B cell (primary cell): ENCODE measurements at regions not wholly inside any gene's neighbourhood (a gene's known extent, or its start where the extent isn't known, plus 50 kb on each side); places are given as distances from the start of the nearest gene placed in this dataset.

ENCODE experiments used
- ATAC-seq: fragments of 200-7000 bp; cut with Tn5 transposase; one replicate; pipeline ENCODE4 v1.10.0; 2021; ENCODE audit warnings: low read depth, mild to moderate bottlenecking, moderate number of reproducible peaks, moderate library complexity
- CTCF ChIA-PET: fragments of 350-600 bp; sonication (Branson Sonifier 250); formaldehyde crosslinking; loops from one replicate; lab custom pipeline; 2021; ENCODE audit warnings: antibody characterized with exemption, inconsistent platforms; lab: Charles Lee
- POLR2A ChIA-PET: fragments of 350-600 bp; sonication (Branson Sonifier 250); formaldehyde crosslinking; loops from one replicate; lab custom pipeline; 2021; ENCODE audit warnings: antibody characterized with exemption; lab: Charles Lee
- DNase-seq: peaks from one replicate; pipeline ENCODE4 v3.0.0; 2013
- H2AFZ ChIP-seq: 2 replicates; pipeline ENCODE4 v1.6.1; 2012; ENCODE audit warnings: mild to moderate bottlenecking, low read depth, low read length; ENCODE audit not compliant: insufficient read depth, poor library complexity, severe bottlenecking
- H3K27ac ChIP-seq, 2 donors: 1 replicate in 1 of 2; 2 replicates in 1 of 2; pipeline ENCODE4 v1.5.1; 2012 to 2013; ENCODE audit warnings: low read length in 2 of 2, mild to moderate bottlenecking in 2 of 2, moderate library complexity in 1 of 2
- H3K27me3 ChIP-seq, 4 experiments: fragments of 200-600 bp in 1 of 4; sonication (generic) in 1 of 4; replicated peaks in 1 of 4; 1 replicate in 2 of 4; 2 replicates in 2 of 4; pipeline versions ENCODE4 v1.6.1 to v1.7.0; 2013 to 2016; ENCODE audit warnings: low read length in 3 of 4, mild to moderate bottlenecking in 2 of 4, mixed read lengths in 1 of 4, moderate library complexity in 1 of 4; ENCODE audit not compliant: insufficient read depth in 4 of 4, control insufficient read depth in 3 of 4; ENCODE audit errors: control extremely low read depth in 1 of 4
- H3K36me3 ChIP-seq, 2 experiments: replicated peaks in 1 of 2; 1 replicate in 1 of 2; 2 replicates in 1 of 2; pipeline versions ENCODE4 v1.6.1 to v1.7.1; 2013; ENCODE audit warnings: low read length in 1 of 2; ENCODE audit not compliant: insufficient read depth in 2 of 2, control insufficient read depth in 1 of 2; ENCODE audit errors: control extremely low read depth in 1 of 2, extremely low read depth in 1 of 2
- H3K4me1 ChIP-seq, 2 donors: fragments of 200-600 bp in 1 of 2; sonication (generic) in 1 of 2; 1 replicate in 1 of 2; 2 replicates in 1 of 2; pipeline versions ENCODE4 v1.5.1 to v1.6.1; 2013 to 2017; ENCODE audit warnings: low read length in 2 of 2; ENCODE audit not compliant: control insufficient read depth in 2 of 2, insufficient read depth in 2 of 2
- H3K4me2 ChIP-seq: replicated peaks from 2 replicates; pipeline ENCODE3; 2012; ENCODE audit warnings: mild to moderate bottlenecking, low read depth, low read length; ENCODE audit not compliant: poor library complexity, severe bottlenecking
- H3K4me3 ChIP-seq, 5 experiments: fragments of 200-600 bp in 1 of 5; sonication (generic) in 1 of 5; 1 replicate in 3 of 5; 2 replicates in 2 of 5; pipeline versions ENCODE4 v1.5.1 to v1.7.0; 2011 to 2016; ENCODE audit warnings: low read length in 4 of 5, mild to moderate bottlenecking in 4 of 5, low read depth in 2 of 5, control low read depth in 1 of 5, moderate library complexity in 1 of 5; ENCODE audit not compliant: insufficient read depth in 1 of 5; ENCODE audit errors: control extremely low read depth in 1 of 5, extremely low read depth in 1 of 5
- H3K79me2 ChIP-seq: fragments of 200-600 bp; sonication (generic); one replicate; pipeline ENCODE4 v1.6.0; 2016; ENCODE audit warnings: low read length; ENCODE audit not compliant: control insufficient read depth, insufficient read depth
- H3K9ac ChIP-seq: fragments of 200-600 bp; sonication (generic); 2 replicates; pipeline ENCODE4 v1.6.1; 2017; ENCODE audit warnings: mild to moderate bottlenecking, low read length, moderate library complexity
- H3K9me3 ChIP-seq, 3 donors: one replicate each; pipeline versions ENCODE4 v1.6.1 to v1.7.1; 2013; ENCODE audit warnings: low read length in 2 of 3; ENCODE audit not compliant: control insufficient read depth in 2 of 3, insufficient read depth in 1 of 3; ENCODE audit errors: control extremely low read depth in 1 of 3
- H4K20me1 ChIP-seq: 2 replicates; pipeline ENCODE4 v1.6.0; 2012; ENCODE audit warnings: mild to moderate bottlenecking, low read length; ENCODE audit not compliant: insufficient read depth, control insufficient read depth, poor library complexity, severe bottlenecking
- H3K27ac Mint-ChIP-seq: one replicate; pipeline ENCODE4 v1.8.0; 2021; ENCODE audit warnings: mixed read lengths
- H3K27me3 Mint-ChIP-seq: one replicate; pipeline ENCODE4 v1.8.0; 2021; ENCODE audit warnings: mixed read lengths
- H3K4me1 Mint-ChIP-seq: one replicate; pipeline ENCODE4 v1.8.0; 2021; ENCODE audit warnings: mixed read lengths
- H3K4me3 Mint-ChIP-seq: one replicate; pipeline ENCODE4 v1.8.0; 2021; ENCODE audit warnings: mixed read lengths
- H3K9me3 Mint-ChIP-seq: one replicate; pipeline ENCODE4 v1.8.0; 2022; ENCODE audit warnings: mixed read lengths; ENCODE audit not compliant: insufficient read depth
- CTCF ChIP-seq: fragments of 200-600 bp; IDR thresholded peaks from one replicate; pipeline ENCODE4 v1.8.0; 2022; ENCODE audit warnings: antibody characterized with exemption, mild to moderate bottlenecking
- EZH2 ChIP-seq: IDR thresholded peaks from 2 replicates; pipeline ENCODE4 v1.6.1; 2012; ENCODE audit warnings: borderline replicate concordance, low read depth, mild to moderate bottlenecking, moderate library complexity, low read length; ENCODE audit not compliant: insufficient read depth, poor library complexity, severe bottlenecking
- WGBS: methylation state at CpG from one replicate; pipeline ENCODE4 v1.1.5; 2013; ENCODE audit warnings: missing lambda C conversion rate; ENCODE audit not compliant: insufficient coverage; 5-methylcytosine and 5-hydroxymethylcytosine counted together
- intact Hi-C: fragments of 100-400 bp; cut with micrococcal nuclease; formaldehyde crosslinking; loops from one replicate; pipeline ENCODE4 v1.10.0; 2022

- no peaks in the 10 kb centered on the region for H3K4me1 ChIP-seq
- no peak overlapping the region for H3K4me2 ChIP-seq
- no peaks in the 10 kb centered on the region for H3K4me1 Mint-ChIP-seq
- no peak for DNase-seq
- ATAC-seq = no peak
- ChIA-PET CTCF (interaction anchor here (0.6 kb wide), 1 partner anchor 25 kb away, joined by 3 read pairs; no protein-coding TSS in a partner anchor), POLR2A (no interaction called here)
- no peak overlapping the region for H3K27ac ChIP-seq
- H3K9me3 Mint-ChIP-seq = no peaks in the 10 kb centered on the region
- 93% methylated on average over 2 of the region's 4 CpGs for WGBS
- no peak overlapping the region for H3K27ac Mint-ChIP-seq
- no peak for TF ChIP-seq EZH2
- no peak for TF ChIP-seq CTCF
- H3K9me3 ChIP-seq = no peaks in the 10 kb centered on the region
- H3K4me3 ChIP-seq = no peak overlapping the region
- no peak overlapping the region for H3K9ac ChIP-seq
- H3K4me3 Mint-ChIP-seq = no peak overlapping the region
- no peaks in the 10 kb centered on the region for H3K27me3 ChIP-seq
- H3K27me3 Mint-ChIP-seq = no peaks in the 10 kb centered on the region
- intact Hi-C loops = no loop called here
- no peaks in the 10 kb centered on the region for H4K20me1 ChIP-seq
- H2AFZ ChIP-seq = no peak overlapping the region
- H3K36me3 ChIP-seq = no peaks in the 10 kb centered on the region
- no peaks in the 10 kb centered on the region for H3K79me2 ChIP-seq
These were observed 386.8 kb downstream of the SAMD5 start for GRCh38 chr6:147895272-147895671.

- Mint-ChIP-seq H3K27ac (no peak overlapping the region), H3K4me3 (no peak overlapping the region), H3K9me3 (no peaks in the 10 kb centered on the region), H3K27me3 (no peaks in the 10 kb centered on the region), H3K4me1 (no peaks in the 10 kb centered on the region)
- intact Hi-C loops = no loop called here
- H4K20me1 ChIP-seq = no peaks in the 10 kb centered on the region
- H3K36me3 ChIP-seq = no peaks in the 10 kb centered on the region
- 90% methylated on average over 8 of the region's 12 CpGs for WGBS
- ATAC-seq = no peak
- no peak overlapping the region for H3K4me2 ChIP-seq
- H3K79me2 ChIP-seq = no peaks in the 10 kb centered on the region
- ChIA-PET CTCF (no interaction called here), POLR2A (no interaction called here)
- H3K27ac ChIP-seq = no peak overlapping the region
- peaks cover 0 to 2% (median 0%) of the 10 kb centered on the region in 3 donors for H3K9me3 ChIP-seq
- TF ChIP-seq EZH2 (no peak), CTCF (no peak)
- no peaks in the 10 kb centered on the region for H3K4me1 ChIP-seq
- H3K27me3 ChIP-seq = no peaks in the 10 kb centered on the region
- no peak overlapping the region for H3K4me3 ChIP-seq
- H3K9ac ChIP-seq = no peak overlapping the region
- DNase-seq = no peak
- no peak overlapping the region for H2AFZ ChIP-seq
These were observed 391.8 kb downstream of the SAMD5 start for GRCh38 chr6:147900247-147900830.
